ENCODE measurements at regions not wholly inside any gene's neighbourhood (a gene's known extent, or its start where the extent isn't known, plus 50 kb on each side); places are given as distances from the start of the nearest gene placed in this dataset.
"Not testable (repeated sequence)": the region's sequence is repeated elsewhere in the genome, so short reads cannot be mapped to it uniquely, and the experiment has no call there.

GRCh38 chr18:75977081-75977480 lies 518.0 kb downstream of the ZNF516 start:
- no peak for TF ChIP-seq CTCF (IDR thresholded peaks at IDR 0.05)
- no peak for TF ChIP-seq POLR2AphosphoS5 (IDR thresholded peaks at IDR 0.05)
- TF ChIP-seq EP300 (IDR thresholded peaks at IDR 0.05), result no peak
- TF ChIP-seq POLR2A (IDR thresholded peaks at IDR 0.05), result no peak
- H3K4me3 ChIP-seq, result no peak overlapping the region
- H3K27me3 ChIP-seq, result no peaks in the 10 kb centered on the region
- WGBS, result 44% methylated on average over 5 of the region's 5 CpGs
- H3K4me1 ChIP-seq, result no peaks in the 10 kb centered on the region
- H3K36me3 ChIP-seq, result no peaks in the 10 kb centered on the region
- no peak overlapping the region for H3K27ac ChIP-seq
- no peak for DNase-seq (ENCODE audit: low spot score in 2 of 2)
- no peaks in the 10 kb centered on the region for H3K9me3 ChIP-seq

- Histone ChIP-seq H3K4me3 (no peak overlapping the region), H3K4me1 (no peaks in the 10 kb centered on the region), H3K36me3 (no peaks in the 10 kb centered on the region), H3K27ac (no peak overlapping the region), H3K9me3 (peaks cover 6% of the 10 kb centered on the region), H3K27me3 (no peaks in the 10 kb centered on the region)
- no peak for DNase-seq (ENCODE audit: low spot score in 2 of 2)
- TF ChIP-seq POLR2A (IDR thresholded peaks at IDR 0.05) (no peak), EP300 (IDR thresholded peaks at IDR 0.05) (no peak), CTCF (IDR thresholded peaks at IDR 0.05) (no peak), POLR2AphosphoS5 (IDR thresholded peaks at IDR 0.05) (no peak)
- WGBS, result 94% methylated on average over 13 of the region's 13 CpGs
Measured at GRCh38 chr18:75970212-75970611, 524.8 kb downstream of the ZNF516 start.

GRCh38 chr18:75966431-75966830 lies 528.6 kb downstream of the ZNF516 start:
- no peaks in the 10 kb centered on the region for H3K36me3 ChIP-seq
- no peak overlapping the region for H3K4me3 ChIP-seq
- no peak for TF ChIP-seq CTCF (IDR thresholded peaks at IDR 0.05)
- 86% methylated on average over 5 of the region's 5 CpGs for WGBS
- H3K9me3 ChIP-seq, result peaks cover 6% of the 10 kb centered on the region
- no peaks in the 10 kb centered on the region for H3K27me3 ChIP-seq
- DNase-seq (ENCODE audit: low spot score in 2 of 2), result no peak
- no peak overlapping the region for H3K27ac ChIP-seq
- H3K4me1 ChIP-seq, result no peaks in the 10 kb centered on the region

- Histone ChIP-seq H3K9me3 (no peaks in the 10 kb centered on the region), H3K4me1 (no peaks in the 10 kb centered on the region), H3K27ac (no peak overlapping the region), H3K36me3 (no peaks in the 10 kb centered on the region), H3K4me3 (no peak overlapping the region), H3K27me3 (no peaks in the 10 kb centered on the region)
- WGBS, result 66% methylated on average over 7 of the region's 7 CpGs
- no peak for TF ChIP-seq EP300 (IDR thresholded peaks at IDR 0.05)
- TF ChIP-seq POLR2AphosphoS5 (IDR thresholded peaks at IDR 0.05), result no peak
- no peak for TF ChIP-seq CTCF (IDR thresholded peaks at IDR 0.05)
- no peak for TF ChIP-seq POLR2A (IDR thresholded peaks at IDR 0.05)
- DNase-seq (ENCODE audit: low spot score in 2 of 2), result no peak
Measured at GRCh38 chr18:75962036-75962572, 532.9 kb downstream of the ZNF516 start.

GRCh38 chr18:75960356-75960755 lies 532.9 kb upstream of the SMIM21 start:
- not testable (repeated sequence) for H3K36me3 ChIP-seq; H3K9me3 ChIP-seq; H3K27ac ChIP-seq; H3K27me3 ChIP-seq; H3K4me3 ChIP-seq; DNase-seq (ENCODE audit: low spot score in 2 of 2); H3K4me1 ChIP-seq
- 73% methylated on average over 4 of the region's 4 CpGs for WGBS

GRCh38 chr18:75959150-75959549 lies 531.6 kb upstream of the SMIM21 start:
- Histone ChIP-seq H3K36me3 (no peaks in the 10 kb centered on the region), H3K27ac (no peak overlapping the region), H3K4me3 (no peak overlapping the region), H3K27me3 (no peaks in the 10 kb centered on the region), H3K4me1 (no peaks in the 10 kb centered on the region), H3K9me3 (no peaks in the 10 kb centered on the region)
- no peak for DNase-seq (ENCODE audit: low spot score in 2 of 2)
- TF ChIP-seq EP300 (IDR thresholded peaks at IDR 0.05) (no peak), POLR2A (IDR thresholded peaks at IDR 0.05) (no peak), POLR2AphosphoS5 (IDR thresholded peaks at IDR 0.05) (no peak), CTCF (IDR thresholded peaks at IDR 0.05) (no peak)

Measured in suprapubic skin (tissue), 4 donors.